Hepatocyte (in vitro differentiated cells): ENCODE measurements at regions not wholly inside any gene's neighbourhood (a gene's known extent, or its start where the extent isn't known, plus 50 kb on each side); places are given as distances from the start of the nearest gene placed in this dataset.

Experiments used
- DNase-seq: peaks from one replicate; pipeline ENCODE4 v3.0.0-alpha.2; 2016; ENCODE audit warnings: low spot score
- H2AFZ ChIP-seq: fragments of 200-600 bp; sonication (generic); 2 replicates; pipeline ENCODE4 v1.6.0; 2016; ENCODE audit warnings: antibody characterized with exemption, mild to moderate bottlenecking
- H3K27ac ChIP-seq: fragments of 200-600 bp; sonication (generic); 2 replicates; pipeline ENCODE4 v1.5.1; 2016; ENCODE audit warnings: mild to moderate bottlenecking
- H3K27me3 ChIP-seq: fragments of 200-600 bp; sonication (generic); 2 replicates; pipeline ENCODE4 v1.6.1; 2016
- H3K36me3 ChIP-seq: fragments of 200-600 bp; sonication (generic); replicated peaks from 2 replicates; pipeline ENCODE4 v1.5.1; 2016; ENCODE audit warnings: low read depth; ENCODE audit not compliant: insufficient read depth
- H3K4me1 ChIP-seq: fragments of 200-600 bp; sonication (generic); 2 replicates; pipeline ENCODE4 v1.5.1; 2016; ENCODE audit warnings: mild to moderate bottlenecking, moderate library complexity; ENCODE audit not compliant: insufficient read depth
- H3K4me2 ChIP-seq: fragments of 200-600 bp; sonication (generic); 2 replicates; pipeline ENCODE4 v1.6.0; 2016
- H3K4me3 ChIP-seq: fragments of 200-600 bp; sonication (generic); 2 replicates; pipeline ENCODE4 v1.5.1; 2016; ENCODE audit warnings: mild to moderate bottlenecking
- H3K79me2 ChIP-seq: fragments of 200-600 bp; sonication (generic); 2 replicates; pipeline ENCODE4 v1.6.0; 2017; ENCODE audit warnings: mild to moderate bottlenecking
- H3K9me2 ChIP-seq: fragments of 200-600 bp; sonication (generic); replicated peaks from 2 replicates; pipeline ENCODE4 v1.6.0; 2017; ENCODE audit warnings: mild to moderate bottlenecking; ENCODE audit not compliant: insufficient read depth
- H3K9me3 ChIP-seq: fragments of 200-600 bp; sonication (generic); 2 replicates; pipeline ENCODE4 v1.5.1; 2016; ENCODE audit warnings: low read depth, mild to moderate bottlenecking
- H4K20me1 ChIP-seq: fragments of 200-600 bp; sonication (generic); 2 replicates; pipeline ENCODE4 v1.6.0; 2016; ENCODE audit warnings: mild to moderate bottlenecking; ENCODE audit not compliant: insufficient read depth, poor library complexity, severe bottlenecking
- CTCF ChIP-seq: fragments of 200-600 bp; sonication (generic); IDR thresholded peaks from 2 replicates; pipeline ENCODE4 v1.5.1; 2016; ENCODE audit warnings: antibody characterized with exemption, mild to moderate bottlenecking; ENCODE audit not compliant: poor library complexity
- EZH2 ChIP-seq: fragments of 200-600 bp; sonication (generic); IDR thresholded peaks from 2 replicates; pipeline ENCODE4 v1.6.1; 2016; ENCODE audit warnings: antibody characterized with exemption, mild to moderate bottlenecking, borderline replicate concordance
- EZH2phosphoT487 ChIP-seq: fragments of 200-600 bp; sonication (generic); IDR thresholded peaks from one replicate; pipeline ENCODE4 v1.6.1; 2018; ENCODE audit warnings: antibody characterized with exemption, mild to moderate bottlenecking, low read depth, moderate library complexity; ENCODE audit not compliant: unreplicated experiment, severe bottlenecking
- WGBS: methylation state at CpG from one replicate; pipeline ENCODE4 v1.1.6; 2016; ENCODE audit warnings: low lambda C conversion rate; ENCODE audit errors: missing lambda C conversion rate; 5-methylcytosine and 5-hydroxymethylcytosine counted together

- Histone ChIP-seq H3K79me2 (no peaks in the 10 kb centered on the region), H3K9me2 (no peaks in the 10 kb centered on the region), H3K4me2 (peak overlapping the region; percentile 56), H3K36me3 (no peaks in the 10 kb centered on the region), H3K27ac (peak overlapping the region; percentile 71), H3K4me3 (no peak overlapping the region), H3K27me3 (no peaks in the 10 kb centered on the region), H2AFZ (no peak overlapping the region), H3K9me3 (no peaks in the 10 kb centered on the region), H3K4me1 (peaks cover 3% of the 10 kb centered on the region), H4K20me1 (no peaks in the 10 kb centered on the region)
- DNase-seq = no peak
- TF ChIP-seq CTCF = no peak
- TF ChIP-seq EZH2phosphoT487 = no peak
- TF ChIP-seq EZH2 = no peak
- 89% methylated on average over 12 of the region's 12 CpGs for WGBS
Measured at GRCh38 chr6:85389151-85389797, 60.6 kb upstream of the NT5E start.

- TF ChIP-seq EZH2 (no peak), EZH2phosphoT487 (no peak), CTCF (no peak)
- Histone ChIP-seq H3K4me2 (no peak overlapping the region), H3K27ac (no peak overlapping the region)
Measured at GRCh38 chr6:85388531-85388930, 61.4 kb upstream of the NT5E start.

DNA sequence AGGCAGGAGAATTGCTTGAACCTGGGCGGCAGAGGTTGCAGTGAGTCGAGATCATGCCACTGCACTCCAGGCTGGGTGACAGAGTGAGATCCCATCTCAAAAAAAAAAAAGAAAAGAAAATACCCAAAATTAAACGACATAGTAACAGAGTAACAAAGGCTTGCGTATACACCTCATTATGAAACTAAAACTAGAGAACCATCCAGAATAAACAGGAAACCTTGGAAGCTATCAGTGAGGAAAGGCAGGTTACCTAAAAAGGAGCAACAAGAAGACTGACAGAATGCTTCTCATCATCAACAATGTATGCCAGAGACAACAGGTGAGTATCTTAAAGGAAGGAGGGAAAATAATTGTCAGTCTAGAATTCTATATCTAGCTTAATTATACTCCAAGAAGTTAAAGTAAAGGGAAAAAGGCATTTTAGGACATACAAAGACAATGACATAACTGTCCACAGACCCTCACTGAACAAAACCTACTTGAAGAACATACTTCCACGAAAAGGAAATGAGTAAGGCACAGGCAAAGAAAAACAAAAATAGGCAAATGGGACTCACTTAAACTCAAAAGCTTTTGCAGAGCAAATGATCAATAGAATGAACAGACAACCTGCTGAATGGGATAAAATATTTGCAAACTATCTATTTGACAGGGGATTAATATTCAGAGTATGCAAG lies 64.1 kb upstream of the NT5E start:
- no peaks in the 10 kb centered on the region for H3K36me3 ChIP-seq
- no peaks in the 10 kb centered on the region for H3K27me3 ChIP-seq
- no peaks in the 10 kb centered on the region for H4K20me1 ChIP-seq
- no peak overlapping the region for H3K4me3 ChIP-seq
- no peak for DNase-seq
- H3K4me1 ChIP-seq = no peaks in the 10 kb centered on the region
- H3K79me2 ChIP-seq = no peaks in the 10 kb centered on the region
- H3K27ac ChIP-seq = no peak overlapping the region
- no peaks in the 10 kb centered on the region for H3K9me2 ChIP-seq
- no peak overlapping the region for H3K4me2 ChIP-seq
- H3K9me3 ChIP-seq = no peaks in the 10 kb centered on the region
- TF ChIP-seq EZH2phosphoT487 (no peak), EZH2 (no peak), CTCF (no peak)
- H2AFZ ChIP-seq = no peak overlapping the region
- WGBS = 91% methylated on average over 5 of the region's 5 CpGs

More at GRCh38 chr6:85388531-85388930, 61.4 kb upstream of the NT5E start:
- Histone ChIP-seq H4K20me1 (no peaks in the 10 kb centered on the region), H3K4me3 (no peak overlapping the region), H3K79me2 (no peaks in the 10 kb centered on the region), H3K36me3 (no peaks in the 10 kb centered on the region), H3K9me3 (no peaks in the 10 kb centered on the region), H3K4me1 (peaks cover 3% of the 10 kb centered on the region), H3K9me2 (no peaks in the 10 kb centered on the region), H2AFZ (no peak overlapping the region), H3K27me3 (no peaks in the 10 kb centered on the region)
- no peak for DNase-seq
- WGBS = 90% methylated on average over 3 of the region's 3 CpGs
